ENCODE measurements at regions not wholly inside any gene's neighbourhood (a gene's known extent, or its start where the extent isn't known, plus 50 kb on each side); places are given as distances from the start of the nearest gene placed in this dataset.

DNA sequence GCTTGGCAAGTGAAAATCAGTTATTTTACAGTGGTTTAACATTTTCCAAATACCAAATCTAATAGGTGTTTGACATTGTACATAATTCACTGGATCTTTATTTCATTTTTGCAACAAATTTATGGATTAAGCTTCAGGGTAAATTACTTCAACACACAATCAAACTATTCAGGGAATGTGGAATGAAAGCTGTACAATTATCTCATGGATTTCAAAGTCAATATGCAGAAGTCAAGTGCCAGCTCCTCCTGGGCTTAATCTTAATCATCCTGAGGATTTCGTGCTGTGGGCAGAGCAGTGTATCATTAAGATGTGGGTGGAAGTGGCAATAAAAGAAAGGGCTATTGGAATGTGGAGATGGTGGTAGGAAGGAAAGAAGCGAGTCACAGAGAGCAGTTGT lies 548.8 kb downstream of the COL12A1 start:
- Histone ChIP-seq H2AFZ (ENCODE audit: insufficient read depth, low read depth, low read length, poor library complexity, severe bottlenecking) (no peak overlapping the region), H3K27ac (ENCODE audit: low read length in 2 of 2) (no peak overlapping the region), H3K9me3 (ENCODE audit: control extremely low read depth in 1 of 3, control insufficient read depth in 2 of 3, insufficient read depth in 1 of 3, low read length in 2 of 3) (peaks cover 0 to 6% (median 0%) of the 10 kb centered on the region in 3 donors), H3K79me2 (ENCODE audit: control insufficient read depth, insufficient read depth, low read length) (no peaks in the 10 kb centered on the region), H3K9ac (ENCODE audit: low read length) (no peak overlapping the region), H3K36me3 (replicated peaks in 1 of 2; ENCODE audit: control extremely low read depth in 1 of 2, control insufficient read depth in 1 of 2, extremely low read depth in 1 of 2, insufficient read depth in 2 of 2, low read length in 1 of 2) (no peaks in the 10 kb centered on the region), H3K4me2 (replicated peaks; ENCODE audit: low read depth, low read length, poor library complexity, severe bottlenecking) (no peak overlapping the region), H3K4me1 (ENCODE audit: control insufficient read depth in 2 of 2, insufficient read depth in 2 of 2, low read length in 2 of 2) (no peaks in the 10 kb centered on the region), H3K4me3 (ENCODE audit: control extremely low read depth in 1 of 5, extremely low read depth in 1 of 5, insufficient read depth in 1 of 5, low read depth in 2 of 5, low read length in 4 of 5) (no peak overlapping the region), H4K20me1 (ENCODE audit: control insufficient read depth, insufficient read depth, low read length, poor library complexity, severe bottlenecking) (no peaks in the 10 kb centered on the region), H3K27me3 (replicated peaks in 1 of 4; ENCODE audit: control extremely low read depth in 1 of 4, control insufficient read depth in 3 of 4, insufficient read depth in 4 of 4, low read length in 3 of 4) (no peaks in the 10 kb centered on the region)
- Mint-ChIP-seq H3K27me3 (no peaks in the 10 kb centered on the region), H3K4me3 (no peak overlapping the region), H3K4me1 (no peaks in the 10 kb centered on the region), H3K9me3 (ENCODE audit: insufficient read depth) (no peaks in the 10 kb centered on the region), H3K27ac (no peak overlapping the region)
- intact Hi-C loops (cut with micrococcal nuclease) = no loop called here
- TF ChIP-seq, protein P1, sequence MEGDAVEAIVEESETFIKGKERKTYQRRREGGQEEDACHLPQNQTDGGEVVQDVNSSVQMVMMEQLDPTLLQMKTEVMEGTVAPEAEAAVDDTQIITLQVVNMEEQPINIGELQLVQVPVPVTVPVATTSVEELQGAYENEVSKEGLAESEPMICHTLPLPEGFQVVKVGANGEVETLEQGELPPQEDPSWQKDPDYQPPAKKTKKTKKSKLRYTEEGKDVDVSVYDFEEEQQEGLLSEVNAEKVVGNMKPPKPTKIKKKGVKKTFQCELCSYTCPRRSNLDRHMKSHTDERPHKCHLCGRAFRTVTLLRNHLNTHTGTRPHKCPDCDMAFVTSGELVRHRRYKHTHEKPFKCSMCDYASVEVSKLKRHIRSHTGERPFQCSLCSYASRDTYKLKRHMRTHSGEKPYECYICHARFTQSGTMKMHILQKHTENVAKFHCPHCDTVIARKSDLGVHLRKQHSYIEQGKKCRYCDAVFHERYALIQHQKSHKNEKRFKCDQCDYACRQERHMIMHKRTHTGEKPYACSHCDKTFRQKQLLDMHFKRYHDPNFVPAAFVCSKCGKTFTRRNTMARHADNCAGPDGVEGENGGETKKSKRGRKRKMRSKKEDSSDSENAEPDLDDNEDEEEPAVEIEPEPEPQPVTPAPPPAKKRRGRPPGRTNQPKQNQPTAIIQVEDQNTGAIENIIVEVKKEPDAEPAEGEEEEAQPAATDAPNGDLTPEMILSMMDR (IDR thresholded peaks at IDR 0.05) = no peak
- no peak for TF ChIP-seq EZH2 (IDR thresholded peaks at IDR 0.05; ENCODE audit: borderline replicate concordance, insufficient read depth, low read depth, low read length, poor library complexity, severe bottlenecking)
- DNase-seq = no peak
- WGBS (ENCODE audit: insufficient coverage) = 86% methylated on average over 1 of the region's 2 CpGs
- ATAC-seq (ENCODE audit: low read depth) = no peak
- CTCF ChIA-PET = no interaction called here
- POLR2A ChIA-PET = no interaction called here

DNA sequence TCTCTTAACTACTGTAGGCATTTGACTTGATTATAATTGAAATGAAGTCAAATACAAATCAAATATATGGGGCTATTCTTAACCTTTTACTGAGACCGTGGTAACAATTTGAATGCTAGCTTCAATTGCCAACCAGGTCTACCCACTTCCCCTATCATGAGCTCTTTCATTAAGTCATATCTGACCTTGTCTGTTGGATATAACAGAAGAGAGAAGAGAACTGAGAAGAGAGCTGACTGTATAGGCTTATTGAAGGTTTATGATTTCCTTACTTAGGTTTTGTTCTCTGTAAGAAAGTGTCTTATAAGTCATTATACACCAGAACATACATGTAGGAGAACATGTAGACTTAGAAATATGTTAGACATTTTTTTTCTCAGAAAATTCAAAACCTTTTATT lies 549.4 kb downstream of the COL12A1 start:
- DNase-seq = no peak
- Mint-ChIP-seq H3K27me3 (no peaks in the 10 kb centered on the region), H3K4me1 (no peaks in the 10 kb centered on the region), H3K27ac (no peak overlapping the region), H3K9me3 (ENCODE audit: insufficient read depth) (no peaks in the 10 kb centered on the region), H3K4me3 (no peak overlapping the region)
- Histone ChIP-seq H3K27ac (ENCODE audit: low read length in 2 of 2) (no peak overlapping the region), H3K4me3 (ENCODE audit: control extremely low read depth in 1 of 5, extremely low read depth in 1 of 5, insufficient read depth in 1 of 5, low read depth in 2 of 5, low read length in 4 of 5) (no peak overlapping the region), H3K36me3 (replicated peaks in 1 of 2; ENCODE audit: control extremely low read depth in 1 of 2, control insufficient read depth in 1 of 2, extremely low read depth in 1 of 2, insufficient read depth in 2 of 2, low read length in 1 of 2) (no peaks in the 10 kb centered on the region), H3K9ac (ENCODE audit: low read length) (no peak overlapping the region), H3K9me3 (ENCODE audit: control extremely low read depth in 1 of 3, control insufficient read depth in 2 of 3, insufficient read depth in 1 of 3, low read length in 2 of 3) (peaks cover 0 to 6% (median 0%) of the 10 kb centered on the region in 3 donors), H3K4me2 (replicated peaks; ENCODE audit: low read depth, low read length, poor library complexity, severe bottlenecking) (no peak overlapping the region), H3K4me1 (ENCODE audit: control insufficient read depth in 2 of 2, insufficient read depth in 2 of 2, low read length in 2 of 2) (no peaks in the 10 kb centered on the region), H2AFZ (ENCODE audit: insufficient read depth, low read depth, low read length, poor library complexity, severe bottlenecking) (no peak overlapping the region), H3K79me2 (ENCODE audit: control insufficient read depth, insufficient read depth, low read length) (no peaks in the 10 kb centered on the region), H4K20me1 (ENCODE audit: control insufficient read depth, insufficient read depth, low read length, poor library complexity, severe bottlenecking) (no peaks in the 10 kb centered on the region), H3K27me3 (replicated peaks in 1 of 4; ENCODE audit: control extremely low read depth in 1 of 4, control insufficient read depth in 3 of 4, insufficient read depth in 4 of 4, low read length in 3 of 4) (no peaks in the 10 kb centered on the region)
- POLR2A ChIA-PET = no interaction called here
- TF ChIP-seq, protein P1 (IDR thresholded peaks at IDR 0.05) = no peak
- TF ChIP-seq EZH2 (IDR thresholded peaks at IDR 0.05; ENCODE audit: borderline replicate concordance, insufficient read depth, low read depth, low read length, poor library complexity, severe bottlenecking) = no peak
- no CpG with 5 or more reads among the region's 1 CpG for WGBS (ENCODE audit: insufficient coverage)
- intact Hi-C loops (cut with micrococcal nuclease) = no loop called here
- CTCF ChIA-PET = no interaction called here
- no peak for ATAC-seq (ENCODE audit: low read depth)
